GM18520 (cell line): ENCODE measurements at regions not wholly inside any gene's neighbourhood (a gene's known extent, or its start where the extent isn't known, plus 50 kb on each side); places are given as distances from the start of the nearest gene placed in this dataset.
"Not testable (repeated sequence)": the region's sequence is repeated elsewhere in the genome, so short reads cannot be mapped to it uniquely, and the experiment has no call there.

Source experiments
- ATAC-seq: cut with Tn5 transposase; IDR thresholded peaks from one replicate; pipeline ENCODE4 v1.9.1; 2021; ENCODE audit not compliant: unreplicated experiment

DNA sequence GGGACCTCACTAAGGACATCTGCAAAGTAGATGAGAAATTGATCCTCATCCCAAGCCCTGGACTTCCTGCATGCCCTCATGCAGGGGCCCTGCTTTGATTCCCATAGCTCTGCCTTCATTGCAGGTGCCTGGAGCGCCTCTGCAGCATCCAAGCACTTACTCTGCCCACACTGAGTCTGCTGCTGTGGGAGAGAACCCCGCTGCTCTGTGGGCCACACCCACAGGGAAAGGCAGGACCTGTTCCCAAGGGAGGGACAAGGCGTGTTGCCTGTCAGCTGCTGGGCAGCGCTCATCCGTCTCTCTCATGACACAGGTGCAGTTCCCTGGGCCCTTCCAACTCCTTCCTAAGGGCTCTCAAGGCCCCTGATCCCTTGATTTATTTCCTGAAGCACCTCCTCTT, 266.8 kb upstream of the SMIM21 start:
- ATAC-seq, result no peak

DNA sequence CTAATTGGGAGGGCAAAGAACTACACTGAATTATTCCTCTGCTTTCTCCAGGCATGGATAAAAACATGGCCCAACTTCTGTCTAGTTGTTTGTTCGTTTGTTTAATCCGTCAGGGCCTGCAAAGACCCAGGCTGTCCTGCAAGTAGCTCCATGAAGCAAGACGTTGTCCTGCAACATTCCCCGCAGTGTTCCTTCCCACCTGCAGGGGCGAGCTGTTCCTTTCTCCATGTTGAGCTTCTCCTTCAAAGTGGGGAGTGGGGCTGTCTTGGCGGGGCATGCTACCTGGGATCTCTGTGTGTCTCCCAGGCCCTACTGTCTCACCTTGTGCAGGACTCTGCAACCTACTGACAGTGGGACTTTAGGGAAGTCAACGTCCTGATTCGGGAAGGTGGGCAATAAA, 264.0 kb upstream of the SMIM21 start:
- no peak for ATAC-seq

GRCh38 chr18:75690283-75690682, 262.8 kb upstream of the SMIM21 start:
- not testable (repeated sequence) for ATAC-seq

DNA sequence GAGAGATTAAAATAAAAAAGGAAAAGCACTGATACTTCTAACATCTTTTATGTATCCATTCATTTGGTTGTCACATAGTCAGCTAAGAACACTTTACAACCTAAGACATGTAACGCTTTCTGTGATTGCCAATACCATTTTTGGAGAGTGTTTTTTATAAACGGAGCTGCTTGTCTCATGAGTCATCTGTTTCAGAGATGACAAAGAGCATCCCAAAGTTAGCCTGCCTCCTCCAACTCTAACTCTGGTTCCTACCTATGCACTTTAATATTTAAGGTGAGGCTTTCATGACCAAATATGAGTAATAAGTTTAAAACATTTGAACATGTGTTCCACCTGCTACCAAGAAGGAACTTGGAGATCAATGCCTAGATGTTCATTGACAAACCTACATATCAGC, 260.1 kb upstream of the SMIM21 start:
- ATAC-seq, result no peak

DNA sequence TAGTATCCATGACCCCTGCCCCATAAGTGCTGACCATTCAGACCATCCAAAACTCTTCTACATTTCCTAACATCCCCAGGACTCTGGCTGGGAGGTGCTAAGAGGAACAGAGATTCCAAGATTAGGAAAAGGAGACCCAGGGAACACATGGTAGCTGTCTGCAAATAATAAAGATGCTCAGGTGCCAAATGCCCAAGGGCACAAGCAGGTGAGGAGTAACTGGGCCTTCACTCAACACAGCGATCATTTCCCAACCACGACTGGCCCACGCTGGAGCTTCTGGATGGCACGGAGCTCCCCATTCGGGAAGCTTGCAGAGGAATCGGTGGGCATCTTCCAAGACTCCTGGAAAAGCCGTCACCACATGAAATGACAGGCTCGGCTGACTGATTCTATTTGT, 255.9 kb upstream of the SMIM21 start:
- no peak for ATAC-seq

DNA sequence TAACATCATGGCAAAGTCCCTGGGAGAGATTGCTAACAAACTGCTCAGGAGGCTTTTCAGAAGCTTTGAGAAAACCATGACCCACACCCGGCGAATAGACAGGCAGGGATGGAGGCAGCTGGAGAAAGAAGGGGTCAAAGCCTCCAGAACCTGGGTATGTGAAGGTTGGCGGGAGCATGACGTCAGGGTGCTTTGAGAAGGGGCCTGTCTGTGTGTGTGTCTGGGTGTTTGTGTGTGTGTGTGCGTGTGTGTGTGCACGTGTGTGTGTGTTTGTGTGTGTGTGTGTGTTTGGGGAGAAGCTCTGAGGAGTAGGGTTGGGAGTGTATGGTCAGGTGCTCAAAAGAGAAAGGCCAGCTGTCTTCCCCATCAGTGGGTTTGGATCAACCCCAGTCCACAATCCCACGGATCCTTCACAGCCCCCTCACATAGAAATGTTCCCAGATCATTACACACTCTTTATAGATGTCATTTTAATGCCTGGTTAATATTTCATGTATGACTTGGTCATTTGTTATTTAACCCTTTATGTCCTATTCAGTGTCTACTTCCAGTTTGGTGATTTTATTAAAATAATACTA, 254.1 kb upstream of the SMIM21 start:
- no peak for ATAC-seq

DNA sequence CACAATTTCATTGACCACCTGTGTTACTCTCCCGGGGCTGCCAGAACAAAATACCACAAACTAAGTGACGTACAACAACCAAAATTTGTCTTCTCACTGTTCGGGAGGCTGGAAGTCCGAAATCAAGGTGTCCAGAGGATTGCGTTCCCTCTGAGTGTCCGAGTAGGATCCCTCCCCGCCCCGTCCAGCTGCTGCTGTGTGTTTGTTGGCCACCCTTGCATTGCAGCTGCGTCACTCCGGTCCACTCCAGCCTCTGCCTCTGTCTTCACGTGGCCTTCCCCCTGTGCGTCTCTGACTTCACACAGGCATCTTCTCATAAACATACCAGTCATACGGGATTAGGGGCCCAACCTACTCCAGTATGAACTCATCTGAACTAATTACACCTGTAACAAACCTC, 251.8 kb upstream of the SMIM21 start:
- no peak for ATAC-seq

DNA sequence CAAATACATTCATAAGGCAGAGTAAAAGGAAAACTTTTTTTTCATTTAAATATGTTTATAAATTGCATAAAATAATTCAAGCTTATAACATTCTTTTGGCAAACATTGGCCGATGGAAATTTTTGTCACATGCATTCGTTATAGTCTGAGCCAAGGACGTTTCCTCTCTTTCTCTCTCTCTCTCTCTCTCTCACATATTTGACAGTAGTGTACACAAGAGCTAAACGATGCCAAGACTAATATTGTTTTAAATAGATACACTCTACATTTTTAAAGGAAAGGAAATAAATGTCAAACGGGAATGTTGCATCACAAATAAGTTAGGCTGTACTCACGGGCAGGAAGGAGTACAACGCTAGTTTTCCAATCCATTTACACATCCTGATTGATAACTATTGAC, 251.1 kb upstream of the SMIM21 start:
- no peak for ATAC-seq

- no peak for ATAC-seq
Measured at GRCh38 chr18:75677696-75678455, 250.4 kb upstream of the SMIM21 start.

GRCh38 chr18:75660932-75661331, 233.4 kb upstream of the SMIM21 start:
- no peak for ATAC-seq

- no peak for ATAC-seq
Measured at GRCh38 chr18:75659535-75660023, 232.1 kb upstream of the SMIM21 start.

- no peak for ATAC-seq
Measured at GRCh38 chr18:75658330-75658729, 230.8 kb upstream of the SMIM21 start.

DNA sequence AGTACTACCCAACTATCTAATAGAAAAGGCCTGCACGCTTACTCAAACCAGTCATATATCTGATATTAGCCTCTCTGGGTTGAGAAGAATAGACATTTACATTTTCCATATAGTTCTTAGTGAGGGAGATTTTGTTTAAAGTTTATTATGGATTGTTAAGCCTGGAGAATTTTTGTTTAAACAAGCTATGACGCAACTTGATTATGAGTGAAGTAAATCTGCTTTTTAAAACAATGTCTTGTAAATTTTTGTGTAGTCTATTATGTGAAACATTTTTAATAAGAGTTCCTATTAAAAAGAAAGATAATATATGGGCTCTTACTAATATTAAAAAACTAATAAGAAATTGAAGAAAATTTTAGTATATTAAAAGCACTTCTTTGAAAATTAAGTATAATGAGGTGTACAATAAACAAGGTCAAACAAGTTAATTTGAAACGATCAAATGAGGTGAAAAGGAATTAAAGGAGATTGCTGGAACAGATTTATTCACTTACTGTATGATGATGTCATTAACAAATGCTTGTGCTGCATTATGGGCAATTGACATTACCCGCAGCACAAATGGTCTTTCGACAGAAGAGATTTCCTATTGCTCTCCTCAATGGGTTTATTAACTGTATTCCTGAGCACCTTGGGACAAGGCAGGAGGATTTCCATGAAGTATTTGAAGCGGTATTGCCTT, 229.2 kb upstream of the SMIM21 start:
- ATAC-seq, result no peak

DNA sequence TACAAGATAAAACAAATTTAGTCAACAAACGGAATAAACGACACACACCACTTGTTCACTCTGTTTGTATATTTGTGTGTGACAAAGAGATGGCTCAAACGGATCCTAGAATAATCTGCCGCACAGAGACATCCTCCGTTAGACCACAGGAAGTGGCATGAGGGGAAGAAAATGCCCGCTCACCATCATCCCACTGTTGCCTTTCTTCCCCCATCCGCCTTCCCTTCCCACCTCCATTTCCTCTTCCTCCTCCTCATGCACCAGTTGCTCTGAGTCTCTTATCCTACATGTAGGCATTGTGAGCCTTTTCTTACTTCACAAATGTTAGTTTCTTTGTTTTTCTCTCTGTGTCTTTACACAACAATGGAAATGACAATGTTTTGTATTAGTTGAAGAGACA, 228.5 kb upstream of the SMIM21 start:
- ATAC-seq, result no peak

DNA sequence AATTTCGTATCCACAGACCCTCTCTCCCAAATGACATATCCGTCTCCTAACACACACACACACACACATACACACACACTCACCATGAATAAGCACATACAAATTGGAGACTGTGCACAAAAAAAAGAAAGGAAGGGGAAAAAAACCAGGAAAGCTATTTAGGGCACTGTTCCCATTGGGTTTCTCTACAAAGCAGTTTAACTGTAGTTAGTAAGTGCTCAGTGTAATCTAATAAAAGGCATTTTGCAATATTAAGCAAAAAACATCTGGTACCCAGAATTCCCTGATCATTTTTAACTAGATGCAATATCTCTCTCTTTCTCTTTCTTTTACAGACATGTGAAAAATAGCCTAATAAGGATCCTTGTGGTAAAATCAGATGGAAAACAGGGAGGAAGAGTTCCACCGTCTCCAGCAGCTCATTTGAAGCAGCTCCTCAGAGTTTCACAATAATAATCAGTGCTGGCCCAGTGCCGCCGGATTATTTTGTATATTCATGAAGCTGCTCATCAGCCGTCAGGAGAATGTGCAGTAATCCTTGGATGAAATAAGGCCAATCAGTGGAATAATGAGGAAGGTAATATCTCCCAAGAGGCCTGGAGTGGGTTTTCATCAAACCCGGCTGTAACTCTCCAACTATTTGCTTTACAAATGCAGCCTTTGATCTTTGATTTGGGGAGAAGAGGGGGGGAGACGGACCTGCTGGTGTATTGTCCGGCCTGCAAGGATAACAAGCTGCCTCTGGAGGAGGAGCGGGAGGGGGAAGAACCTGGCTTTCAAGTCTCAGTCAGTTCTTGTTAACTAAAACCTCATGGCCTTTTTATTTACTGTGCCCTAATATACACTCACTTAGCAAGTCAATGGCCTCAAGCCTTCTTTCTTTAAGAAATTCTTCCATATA, 227.6 kb upstream of the SMIM21 start:
- no peak for ATAC-seq

- ATAC-seq, result no peak
Measured at GRCh38 chr18:75654386-75654785, 226.9 kb upstream of the SMIM21 start.

- no peak for ATAC-seq
Measured at GRCh38 chr18:75652528-75652927, 225.0 kb upstream of the SMIM21 start.

GRCh38 chr18:75644871-75645270, 217.4 kb upstream of the SMIM21 start:
- no peak for ATAC-seq

DNA sequence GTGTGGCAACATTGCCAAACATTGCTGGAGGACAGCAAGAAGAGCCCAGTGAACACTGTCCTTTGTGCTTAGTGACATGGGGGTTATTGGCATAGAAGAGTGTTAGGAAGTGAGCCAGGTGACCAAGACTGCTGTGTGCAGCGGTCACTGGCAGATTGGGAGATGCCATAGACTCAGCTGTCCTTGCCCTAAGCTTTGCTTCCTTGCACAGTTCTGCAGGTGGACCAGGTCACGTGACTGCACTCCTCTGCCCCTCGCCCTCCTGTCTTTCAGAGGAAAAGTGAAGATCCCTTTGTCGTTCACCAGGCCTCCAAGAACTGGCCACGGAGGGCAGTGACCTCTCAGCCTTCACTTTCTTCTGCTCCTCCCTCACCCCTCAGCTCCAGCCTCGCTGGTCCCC, 215.6 kb upstream of the SMIM21 start:
- no peak for ATAC-seq

GRCh38 chr18:75639472-75639831, 211.9 kb upstream of the SMIM21 start:
- ATAC-seq, result no peak

GRCh38 chr18:75638776-75639471, 211.4 kb upstream of the SMIM21 start:
- ATAC-seq, result no peak
